ENCODE measurements at regions not wholly inside any gene's neighbourhood (a gene's known extent, or its start where the extent isn't known, plus 50 kb on each side); places are given as distances from the start of the nearest gene placed in this dataset.
A peak's percentile ranks its signal among the peaks of the same experiment; 100 is the strongest.
"Not testable (repeated sequence)": the region's sequence is repeated elsewhere in the genome, so short reads cannot be mapped to it uniquely, and the experiment has no call there.

DNA sequence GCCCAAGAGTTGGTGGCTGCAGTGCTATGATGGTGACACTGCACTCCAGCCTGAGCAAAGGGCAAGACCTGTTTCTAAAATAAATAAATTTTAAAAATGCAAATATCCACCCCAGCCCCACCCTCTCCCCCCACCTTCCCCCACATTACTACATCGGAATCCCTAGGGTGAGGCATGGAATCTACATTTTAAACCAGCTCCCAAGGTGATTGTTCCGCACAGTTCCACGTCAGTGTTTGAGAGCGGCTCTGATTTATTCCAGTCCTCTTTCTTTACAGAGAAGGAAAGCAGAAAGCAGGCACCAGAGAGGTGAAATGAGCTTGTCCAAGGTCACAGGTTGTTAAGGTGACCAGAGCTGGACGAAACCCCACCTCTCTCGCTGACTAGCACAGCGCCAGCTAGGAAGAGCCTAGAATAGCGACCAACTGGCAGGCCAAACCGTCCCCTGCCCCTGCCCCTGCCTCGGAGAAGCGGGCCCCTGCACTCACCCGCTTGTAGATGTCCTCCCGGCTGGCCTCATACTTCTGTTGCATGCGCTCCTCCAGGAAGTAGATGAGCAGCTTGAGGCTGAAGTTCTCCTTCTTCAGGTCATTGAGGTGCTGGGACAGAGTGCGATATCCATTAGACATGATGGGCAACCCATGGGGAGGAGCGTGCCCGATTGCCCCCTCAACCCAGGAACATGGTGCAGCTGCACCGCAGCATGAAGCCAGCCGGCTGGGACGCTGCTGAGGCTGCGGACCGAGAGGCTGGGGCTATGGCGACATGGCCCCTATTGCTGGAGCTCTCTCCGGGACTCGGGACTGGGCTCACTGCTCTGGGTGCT lies 103.7 kb upstream of the NBPF26 start:
- DNase-seq = not testable (repeated sequence)

DNA sequence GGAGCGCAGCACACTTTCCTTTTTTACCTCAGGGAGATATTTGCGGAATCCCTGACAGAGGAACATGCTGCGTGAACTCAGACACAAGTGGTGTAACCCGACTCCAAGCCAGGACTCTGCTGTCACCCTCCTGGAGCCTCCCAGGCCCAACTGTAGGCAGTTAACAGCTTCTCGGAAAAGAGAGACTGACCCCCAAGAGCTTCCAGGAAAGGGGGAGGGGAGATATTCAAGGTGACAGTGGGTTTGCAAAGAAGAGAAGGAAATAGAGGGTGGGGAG lies 103.1 kb upstream of the NBPF26 start:
- DNase-seq = not testable (repeated sequence)

DNA sequence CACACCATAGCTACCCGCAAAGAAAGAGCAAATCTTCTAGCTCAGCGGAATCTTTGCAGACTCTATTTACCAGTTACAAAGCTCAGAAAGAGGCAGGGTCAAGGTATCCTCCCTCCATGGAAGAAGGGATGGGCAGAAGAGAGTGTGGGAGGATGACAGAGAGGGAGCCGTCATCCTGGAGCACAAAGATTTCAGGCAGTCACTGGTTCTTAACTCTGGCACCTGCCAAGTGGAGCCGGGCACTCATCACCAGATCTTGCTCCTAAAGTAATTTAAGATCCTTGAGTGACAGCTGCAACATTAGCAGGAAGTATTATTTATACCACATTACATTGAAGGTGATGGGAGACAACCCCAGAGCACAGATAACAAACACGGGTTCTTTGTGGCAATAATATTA lies 102.5 kb upstream of the NBPF26 start:
- not testable (repeated sequence) for DNase-seq

DNA sequence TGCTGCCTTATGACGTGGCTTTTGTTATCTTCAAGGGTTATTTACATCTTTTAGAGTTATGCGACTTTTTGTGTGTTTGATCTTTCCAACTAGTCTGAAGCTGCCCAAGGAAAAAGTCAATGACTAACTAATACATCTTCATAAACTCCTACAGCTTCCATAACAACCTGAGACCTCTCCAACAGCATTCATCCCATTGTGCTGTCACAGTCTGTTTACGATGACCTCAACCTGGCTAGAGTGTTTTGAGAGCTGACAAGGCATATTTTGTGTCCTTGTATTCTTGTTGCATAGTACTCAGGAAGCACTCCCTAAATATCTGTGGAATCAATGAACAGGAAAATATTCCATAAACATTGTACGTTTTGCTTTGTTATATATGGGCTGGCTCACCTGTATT lies 100.2 kb upstream of the NBPF26 start:
- not testable (repeated sequence) for DNase-seq

DNA sequence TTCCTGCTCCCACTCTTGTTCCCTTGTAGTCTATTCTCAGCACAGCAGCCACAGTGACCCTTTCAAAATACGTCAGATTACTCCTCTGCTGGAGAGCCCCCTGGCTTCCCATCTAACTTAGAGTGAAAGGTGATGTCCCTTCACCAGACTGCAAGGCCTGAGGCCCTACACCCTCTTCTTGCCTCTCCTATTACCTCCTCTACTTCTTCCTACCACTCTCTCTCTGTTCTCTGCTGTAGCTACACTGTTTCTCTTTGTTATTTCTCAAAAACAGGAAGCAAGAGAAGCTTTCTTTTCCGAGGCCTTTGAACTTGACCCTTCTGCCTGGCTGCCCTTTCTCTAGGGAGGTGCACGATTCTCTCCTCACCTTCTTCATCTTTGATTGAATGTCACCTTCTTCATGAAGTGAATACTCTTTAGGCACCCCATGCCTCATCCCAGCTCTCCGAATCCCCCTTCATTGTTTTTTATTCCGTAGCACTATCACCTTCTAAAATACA lies 99.1 kb upstream of the NBPF26 start:
- DNase-seq = not testable (repeated sequence)

DNA sequence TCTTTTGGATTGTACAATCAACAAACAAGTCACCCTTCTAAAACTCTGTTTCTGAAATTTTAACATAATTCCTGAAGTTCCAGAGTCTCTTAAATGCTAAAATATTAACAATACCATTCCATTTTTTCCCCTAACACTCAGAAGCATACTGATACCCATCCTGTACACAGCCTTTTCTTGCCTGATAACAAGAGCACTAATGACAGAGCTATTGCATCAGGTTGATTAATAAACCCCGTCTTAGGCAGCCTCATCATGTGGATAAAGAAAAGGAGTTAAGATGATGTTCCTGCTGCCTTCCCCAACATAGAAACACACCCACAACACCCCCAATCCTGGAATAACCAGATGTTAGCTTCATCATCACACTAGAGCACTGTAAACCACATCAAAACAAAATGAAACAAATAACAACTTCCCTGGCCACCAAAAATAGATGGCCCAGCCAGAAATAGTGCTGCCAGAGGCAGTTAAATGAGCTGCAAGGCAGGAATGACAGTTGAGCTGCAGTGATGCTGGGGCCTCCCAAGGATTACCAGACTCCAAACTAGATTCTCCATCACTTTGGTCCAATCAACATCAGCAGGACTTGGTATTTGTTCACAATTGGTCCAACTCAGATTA lies 93.8 kb upstream of the NBPF26 start:
- not testable (repeated sequence) for DNase-seq

DNA sequence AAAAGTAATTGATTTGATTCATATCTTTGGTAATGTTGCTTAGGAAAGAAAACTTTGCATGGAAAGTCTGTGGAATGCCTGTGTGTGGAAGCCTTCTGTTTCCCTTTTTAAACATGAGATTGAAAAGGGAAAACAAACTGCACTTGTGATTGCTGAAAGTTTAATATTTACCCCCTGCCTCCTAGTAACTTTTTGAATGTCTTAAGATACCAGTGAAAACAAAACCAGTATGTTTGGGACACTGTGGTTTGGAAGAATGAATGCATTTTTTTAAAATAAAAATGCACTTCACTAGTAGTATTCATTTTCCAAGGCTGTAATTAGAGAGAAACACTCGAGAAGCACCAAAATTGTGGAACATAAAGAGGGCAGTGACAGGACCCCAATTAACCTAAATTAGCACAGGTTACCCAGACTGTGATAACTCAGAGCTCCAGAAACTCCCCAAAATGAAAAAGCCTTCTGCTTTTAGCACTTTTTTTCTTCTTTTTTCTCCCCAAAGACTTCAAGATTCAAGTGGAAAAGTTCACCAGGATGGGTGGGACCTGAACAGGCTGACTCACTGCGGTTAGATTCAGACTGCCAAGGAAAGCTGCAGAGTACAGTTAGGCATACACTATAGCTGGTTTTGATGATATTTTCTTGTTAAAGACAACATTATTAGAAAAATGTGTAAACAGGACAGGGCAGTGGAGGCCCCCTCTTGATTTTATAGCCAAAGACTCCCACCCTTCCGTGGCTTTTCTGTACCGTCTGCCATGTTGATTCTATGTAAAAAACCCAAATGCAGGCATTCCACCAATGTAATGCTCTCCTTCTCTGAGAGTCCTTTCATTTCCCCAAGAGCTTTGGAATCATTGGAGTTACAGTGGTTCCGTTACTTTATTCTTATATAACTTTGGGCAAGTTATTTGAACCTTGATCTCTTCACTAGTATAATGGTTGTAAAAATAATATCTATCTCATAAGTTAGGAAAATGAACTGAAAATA lies 88.6 kb upstream of the NBPF26 start:
- DNase-seq = not testable (repeated sequence)

DNA sequence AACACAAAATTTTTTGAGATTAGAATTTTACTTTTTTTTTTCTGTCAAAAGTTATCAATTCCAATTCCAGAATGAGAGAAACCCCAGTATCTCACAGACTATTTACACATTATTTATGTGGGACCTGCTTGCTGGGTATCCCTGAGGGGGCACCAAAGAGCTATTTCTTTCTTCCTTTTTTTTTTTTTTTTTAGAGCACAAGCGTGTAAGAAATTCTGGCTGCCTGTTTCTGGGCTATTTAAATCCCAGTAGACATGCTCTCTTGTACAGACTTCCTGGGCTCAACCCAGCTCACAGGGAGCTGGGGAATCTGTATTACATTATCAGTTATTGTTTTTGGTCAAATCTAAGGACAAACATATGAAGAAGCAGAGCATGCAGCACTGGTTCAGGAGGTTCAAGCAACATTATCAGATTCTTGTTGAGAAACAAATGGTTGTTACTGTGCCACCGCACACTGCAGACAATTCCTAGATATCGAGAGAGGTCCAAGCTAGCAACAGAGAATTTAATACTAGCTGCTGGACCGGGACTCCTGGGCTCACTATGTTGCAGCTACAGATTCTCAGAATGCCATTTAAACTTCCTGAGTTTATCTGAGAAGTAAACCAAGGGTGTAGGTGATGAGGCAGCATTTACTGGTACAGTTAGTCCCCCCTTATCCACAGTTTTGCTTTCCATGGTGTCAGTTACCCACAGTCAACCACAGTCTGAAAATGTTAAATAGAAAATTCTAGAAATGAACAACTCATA lies 83.3 kb upstream of the NBPF26 start:
- not testable (repeated sequence) for DNase-seq

DNA sequence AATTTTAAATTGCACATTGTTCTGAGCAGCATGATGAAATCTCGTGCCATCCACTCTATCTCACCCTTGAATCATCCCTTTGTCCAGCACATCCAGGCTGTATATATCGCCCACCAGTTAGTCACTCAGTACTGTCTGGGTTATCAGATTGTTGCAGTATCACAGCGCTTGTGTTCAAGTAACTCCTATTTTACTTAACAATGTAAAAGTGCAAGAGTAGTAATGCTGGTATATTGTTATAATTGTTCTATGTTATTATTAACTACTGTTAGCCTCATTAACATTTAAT lies 82.8 kb upstream of the NBPF26 start:
- DNase-seq = not testable (repeated sequence)

DNA sequence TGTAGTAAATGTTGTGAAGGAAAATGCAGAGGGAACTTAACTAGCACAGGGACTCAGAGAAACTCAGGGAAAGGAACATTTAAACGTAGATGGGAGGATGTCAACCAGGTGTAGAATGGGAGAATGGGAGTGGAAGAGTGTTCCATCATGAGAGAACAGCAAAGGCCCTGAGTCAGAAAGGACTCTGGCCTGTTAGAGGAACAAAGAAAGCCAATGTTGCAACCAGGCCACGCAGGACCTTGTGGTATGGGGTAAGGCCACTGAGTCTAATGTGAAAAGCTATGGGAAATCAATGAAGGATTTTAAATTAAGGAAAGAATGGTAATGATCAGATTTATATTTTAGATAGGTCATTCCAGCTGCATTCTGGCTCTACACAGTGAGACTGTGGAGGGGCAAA lies 76.6 kb upstream of the NBPF26 start:
- DNase-seq = not testable (repeated sequence)

DNA sequence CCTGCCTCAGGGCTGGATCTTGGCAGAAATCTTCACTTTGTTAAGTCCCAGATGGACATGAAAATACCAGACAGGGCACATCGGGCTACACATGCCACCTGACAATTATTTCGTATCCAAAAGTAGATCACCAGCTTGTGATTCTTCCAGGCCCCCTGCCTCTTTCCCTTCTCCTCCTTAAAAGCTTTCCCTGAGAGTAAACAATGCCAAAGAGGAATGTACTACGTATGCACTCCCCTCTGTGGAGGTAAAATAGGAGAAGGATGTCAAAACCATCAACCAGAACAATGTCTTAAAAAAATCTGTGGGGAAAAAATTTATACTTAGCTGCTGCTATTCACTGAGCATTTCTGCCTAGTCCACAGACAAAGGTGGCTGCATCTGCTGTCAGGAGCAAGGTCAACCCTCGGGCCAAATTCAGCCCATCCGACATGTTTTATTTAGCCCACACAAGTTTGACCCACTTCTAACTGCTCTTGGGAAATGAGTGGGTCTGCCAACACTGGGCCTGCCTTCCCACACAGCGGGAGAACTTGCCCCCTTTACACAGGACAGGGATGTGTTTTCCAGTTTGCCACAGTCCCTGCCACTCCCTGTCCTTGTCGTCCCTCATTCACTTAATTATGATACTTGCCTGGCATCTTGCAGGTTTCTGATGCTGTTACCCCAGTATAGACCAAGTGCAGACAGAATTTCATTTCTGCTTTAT lies 74.7 kb upstream of the NBPF26 start:
- DNase-seq = not testable (repeated sequence)

DNA sequence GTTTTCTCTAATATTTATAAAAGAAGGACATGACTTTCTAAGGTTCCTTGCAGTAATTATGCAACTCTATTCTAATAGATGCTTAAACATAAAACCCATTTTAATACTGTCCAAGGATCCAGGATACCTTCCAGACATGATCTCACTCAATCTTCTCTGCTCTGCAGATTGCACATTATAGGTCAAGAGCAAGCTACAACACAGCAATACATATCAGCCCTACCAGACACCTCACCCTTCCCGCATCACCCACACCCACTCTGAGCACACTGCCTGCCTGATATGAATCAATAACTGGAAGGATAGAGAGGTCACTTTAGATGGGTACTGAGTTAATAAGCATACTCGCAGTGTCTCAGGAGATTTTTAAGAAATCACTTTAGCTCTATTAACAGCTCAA lies 74.0 kb upstream of the NBPF26 start:
- DNase-seq = not testable (repeated sequence)

DNA sequence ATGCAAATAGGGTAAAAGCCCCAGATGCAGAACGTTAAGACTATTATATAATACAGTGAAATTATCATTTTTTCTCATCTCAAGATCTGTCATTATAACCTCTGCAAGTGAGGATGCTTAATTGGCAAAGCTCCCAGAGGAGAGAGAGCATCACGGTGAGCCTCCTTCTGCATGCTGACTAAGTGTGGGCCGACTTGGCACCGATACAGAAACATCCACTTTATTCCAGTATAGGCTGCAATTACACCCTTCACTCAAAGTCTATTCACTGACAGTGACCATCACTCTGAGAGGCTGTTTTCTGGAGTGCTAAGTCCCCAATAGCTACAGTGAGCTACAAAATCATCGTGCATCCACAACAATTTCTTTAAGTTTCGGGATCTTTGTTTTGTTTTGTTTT lies 69.6 kb upstream of the NBPF26 start:
- not testable (repeated sequence) for DNase-seq

DNA sequence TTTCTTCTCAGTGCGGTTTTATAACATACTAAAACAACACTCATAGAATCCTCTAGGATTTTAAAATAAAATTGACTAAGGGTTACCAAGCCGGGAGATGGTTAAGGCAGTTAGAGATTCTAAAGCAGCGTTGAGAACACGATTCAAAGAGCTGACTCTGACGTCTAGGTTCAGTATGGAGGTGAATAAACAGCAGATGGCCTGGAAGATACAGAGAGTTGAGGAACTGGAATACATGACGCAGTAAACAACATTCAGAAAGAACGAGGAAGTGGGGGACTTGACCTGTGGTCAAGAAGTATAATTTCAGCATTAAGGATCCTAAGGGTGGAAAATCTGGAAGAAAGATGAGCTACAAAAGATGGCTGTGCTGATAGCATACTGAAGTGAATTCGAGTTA lies 68.4 kb upstream of the NBPF26 start:
- not testable (repeated sequence) for DNase-seq

DNA sequence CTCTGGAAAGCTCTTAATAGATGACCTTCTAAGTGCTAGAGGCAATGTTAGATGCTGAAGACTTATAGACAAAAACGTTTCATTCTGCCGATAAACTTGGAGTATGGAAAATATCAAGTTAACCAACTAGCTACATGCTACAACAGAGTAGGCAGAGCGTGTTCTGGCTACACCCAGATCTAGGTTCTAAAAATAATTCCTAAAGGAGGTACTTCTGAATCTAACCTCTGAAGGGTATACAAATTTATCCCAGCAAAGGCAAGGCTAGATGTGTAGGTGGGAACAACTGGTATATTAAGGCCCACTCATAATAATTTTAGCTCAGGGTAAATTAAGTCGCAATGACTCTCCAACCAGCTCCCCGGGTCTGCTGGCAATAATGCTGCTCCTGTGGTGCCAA lies 67.6 kb upstream of the NBPF26 start:
- DNase-seq = not testable (repeated sequence)

DNA sequence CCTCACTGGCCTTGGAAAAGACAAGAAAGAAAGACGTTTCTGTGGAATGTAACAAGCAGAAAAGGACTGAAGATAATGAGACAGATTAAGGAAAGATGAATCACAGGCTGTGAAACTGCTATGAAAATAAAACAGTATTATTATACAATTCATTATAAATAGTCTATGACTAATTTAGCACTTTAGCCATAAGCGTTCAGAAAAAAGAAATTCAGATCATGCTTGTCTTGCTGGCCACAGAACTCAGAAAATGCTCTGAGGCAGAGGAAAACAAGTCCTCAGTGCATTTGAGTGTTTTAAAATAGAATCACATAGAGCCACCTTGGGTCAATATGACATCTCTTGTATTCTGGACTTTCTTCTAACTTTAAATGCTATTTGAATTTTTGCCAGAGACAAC lies 65.9 kb upstream of the NBPF26 start:
- DNase-seq = not testable (repeated sequence)

DNA sequence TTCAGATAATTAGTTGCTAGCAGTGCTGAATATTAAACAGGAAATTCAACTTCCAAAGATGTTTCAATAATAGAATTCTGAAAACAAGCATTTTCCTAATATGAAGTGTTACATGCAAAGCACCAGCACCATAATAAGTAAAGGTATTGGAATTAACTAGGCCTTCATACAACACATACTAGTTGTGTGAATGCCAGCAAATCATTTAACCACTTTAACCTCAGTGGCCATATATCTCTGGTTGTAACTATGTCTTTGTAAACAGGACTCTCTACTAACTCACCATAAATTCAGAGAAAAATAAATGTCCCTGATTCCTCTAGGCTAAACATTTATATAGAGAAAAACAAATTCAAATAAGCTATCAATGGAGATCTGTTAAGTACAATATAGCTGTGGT lies 65.1 kb upstream of the NBPF26 start:
- DNase-seq = not testable (repeated sequence)

DNA sequence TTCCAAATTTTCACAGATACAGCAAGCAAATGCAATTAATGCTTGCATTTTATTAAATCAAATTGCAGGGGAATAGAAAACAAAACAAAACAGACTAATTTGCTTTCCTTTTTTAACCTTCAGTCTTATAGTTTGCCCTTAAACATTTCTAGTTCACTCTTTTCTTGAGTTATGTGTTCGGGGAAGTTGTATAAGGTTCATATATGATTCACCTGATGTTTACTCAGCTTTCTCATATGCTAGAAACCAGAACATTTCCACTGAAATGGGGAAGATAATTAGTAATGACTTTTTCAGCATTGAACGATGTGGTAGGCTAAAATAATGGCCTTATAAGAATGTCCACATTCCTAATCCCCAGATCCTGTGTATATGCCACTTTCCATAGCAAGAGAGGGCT lies 64.6 kb upstream of the NBPF26 start:
- DNase-seq = not testable (repeated sequence)

DNA sequence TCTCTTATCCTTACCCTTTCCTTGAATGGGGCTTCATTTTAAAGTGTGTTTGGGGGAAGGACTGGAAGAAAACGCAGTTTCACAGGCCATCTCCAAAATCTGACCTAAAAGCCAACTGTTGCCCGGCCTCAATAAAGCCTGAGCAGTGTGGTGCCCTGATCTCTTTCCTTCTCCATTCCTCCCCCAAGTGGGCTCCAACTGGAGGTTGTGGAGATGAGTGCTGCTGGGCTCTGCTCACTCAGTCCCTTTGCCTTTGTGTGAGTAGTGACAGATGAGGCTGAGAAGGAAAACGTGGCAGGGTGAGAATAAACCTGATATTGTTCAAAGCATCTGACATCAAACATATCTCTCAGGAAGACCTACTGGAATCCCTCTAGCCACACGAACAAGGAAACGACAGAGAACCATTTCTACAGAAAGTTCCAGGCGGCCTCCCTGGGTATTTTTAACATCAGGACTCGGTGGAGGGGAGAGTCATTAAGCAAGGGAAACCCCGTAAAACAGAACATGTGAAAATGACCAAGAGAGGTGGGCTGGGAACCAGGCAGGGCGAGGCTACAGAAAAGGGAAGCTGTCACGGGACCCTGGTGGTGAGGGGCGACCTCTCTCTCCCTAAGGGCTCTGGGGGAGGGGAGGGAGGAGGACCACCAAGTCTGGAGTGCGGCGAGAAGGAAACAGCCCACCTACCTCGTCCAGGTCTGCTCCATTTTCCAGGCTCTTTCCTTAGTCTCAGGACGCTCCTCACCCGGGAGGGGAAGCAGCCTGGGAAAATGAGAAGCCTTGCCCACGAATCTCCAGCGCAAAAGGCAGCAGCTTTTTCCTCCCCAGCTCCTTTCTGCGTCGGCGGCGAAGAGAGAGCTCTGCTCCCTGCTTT lies 59.1 kb upstream of the NBPF26 start:
- DNase-seq = not testable (repeated sequence)

DNA sequence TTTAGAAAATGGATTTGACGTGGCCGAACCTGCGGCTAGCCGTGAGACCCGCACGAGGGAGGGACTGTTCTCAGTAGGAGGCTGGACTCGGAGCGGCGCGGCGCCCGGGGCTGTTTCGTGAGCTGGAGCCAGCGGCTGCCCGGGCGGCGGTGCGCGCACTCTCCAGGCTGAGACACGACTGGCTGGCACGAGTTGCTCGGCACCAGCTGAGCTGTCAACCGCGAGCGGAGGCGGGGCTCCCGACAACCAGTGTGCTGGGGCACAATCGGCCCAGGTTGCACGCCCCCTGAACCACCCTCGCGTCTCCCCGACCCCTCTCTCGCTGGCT lies 58.5 kb upstream of the NBPF26 start:
- peak; percentile 45 for DNase-seq

DNA sequence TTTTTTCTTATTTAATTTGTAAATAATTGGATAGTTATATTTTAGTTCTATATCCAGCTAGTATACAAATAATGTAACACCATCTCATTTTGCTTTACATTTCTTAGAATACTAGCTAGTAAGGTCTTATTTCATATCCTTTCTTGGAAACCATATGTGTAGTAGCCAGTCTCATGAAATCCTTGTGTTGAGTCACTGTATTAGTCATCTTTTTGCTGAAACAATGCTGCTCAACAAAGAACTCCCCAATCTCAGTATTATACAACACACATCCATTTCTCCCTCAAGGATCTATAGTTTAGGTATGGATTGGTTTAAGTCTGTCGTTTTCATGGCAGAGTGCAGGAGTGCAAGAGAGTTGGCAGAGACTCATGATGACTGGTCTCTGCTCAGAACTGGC lies 55.6 kb upstream of the NBPF26 start:
- not testable (repeated sequence) for DNase-seq
